Activated CD8-positive, alpha-beta T cell treated with anti-CD3 and anti-CD28 coated beads for 36 hours (primary cell): ENCODE measurements at regions not wholly inside any gene's neighbourhood (a gene's known extent, or its start where the extent isn't known, plus 50 kb on each side); places are given as distances from the start of the nearest gene placed in this dataset.

Experiments used
- ATAC-seq: fragments of 200-7000 bp; cut with Tn5 transposase; one replicate; pipeline ENCODE4 v1.10.0; 2021; ENCODE audit warnings: mild to moderate bottlenecking, moderate library complexity
- CTCF ChIA-PET: fragments of 350-600 bp; sonication (Branson Sonifier 250); formaldehyde crosslinking; loops from one replicate; lab custom pipeline; 2021; ENCODE audit warnings: antibody characterized with exemption; lab: Charles Lee
- POLR2A ChIA-PET: fragments of 350-600 bp; sonication (Branson Sonifier 250); formaldehyde crosslinking; loops from one replicate; lab custom pipeline; 2021; ENCODE audit warnings: antibody characterized with exemption; lab: Charles Lee
- DNase-seq: peaks from one replicate; pipeline ENCODE4 v3.0.0-alpha.2; 2020
- H3K27ac Mint-ChIP-seq: one replicate; pipeline ENCODE4 v1.8.0; 2021; ENCODE audit warnings: mild to moderate bottlenecking, mixed read lengths
- H3K27me3 Mint-ChIP-seq: one replicate; pipeline ENCODE4 v1.8.0; 2021; ENCODE audit warnings: mixed read lengths
- H3K36me3 Mint-ChIP-seq: one replicate; pipeline ENCODE4 v1.8.0; 2021; ENCODE audit warnings: low read depth, mixed read lengths
- H3K4me1 Mint-ChIP-seq: one replicate; pipeline ENCODE4 v1.8.0; 2021; ENCODE audit warnings: low read depth, mixed read lengths
- H3K4me3 Mint-ChIP-seq: one replicate; pipeline ENCODE4 v1.8.0; 2021; ENCODE audit warnings: mild to moderate bottlenecking, moderate library complexity, mixed read lengths
- H3K9me3 Mint-ChIP-seq: one replicate; pipeline ENCODE4 v1.8.0; 2021; ENCODE audit warnings: mixed read lengths
- CTCF ChIP-seq: fragments of 200-600 bp; IDR thresholded peaks from one replicate; pipeline ENCODE4 v1.8.0; 2022; ENCODE audit warnings: antibody characterized with exemption, mild to moderate bottlenecking
- intact Hi-C: fragments of 100-400 bp; cut with micrococcal nuclease; formaldehyde crosslinking; loops from one replicate; pipeline ENCODE4 v1.10.0; 2022

- H3K27me3 Mint-ChIP-seq, result no peaks in the 10 kb centered on the region
- CTCF ChIA-PET, result no interaction called here
Measured at GRCh38 chr4:174438711-174439110, 83.6 kb downstream of the HPGD start.

GRCh38 chr4:174437749-174438148 lies 84.5 kb downstream of the HPGD start:
- no peak overlapping the region for H3K4me3 Mint-ChIP-seq
- H3K36me3 Mint-ChIP-seq, result no peaks in the 10 kb centered on the region
- H3K27ac Mint-ChIP-seq, result no peak overlapping the region
- no peak for DNase-seq
- no peaks in the 10 kb centered on the region for H3K4me1 Mint-ChIP-seq
- ChIA-PET CTCF (no interaction called here), POLR2A (no interaction called here)
- no peak for TF ChIP-seq CTCF
- intact Hi-C loops, result no loop called here
- no peaks in the 10 kb centered on the region for H3K27me3 Mint-ChIP-seq
- ATAC-seq, result no peak
- no peaks in the 10 kb centered on the region for H3K9me3 Mint-ChIP-seq

More at GRCh38 chr4:174438711-174439110, 83.6 kb downstream of the HPGD start:
- no peak overlapping the region for H3K4me3 Mint-ChIP-seq
- ATAC-seq (no peak), DNase-seq (no peak)
- H3K27ac Mint-ChIP-seq, result no peak overlapping the region
- intact Hi-C loops, result no loop called here
- H3K4me1 Mint-ChIP-seq, result no peaks in the 10 kb centered on the region
- no peaks in the 10 kb centered on the region for H3K9me3 Mint-ChIP-seq
- no peak for TF ChIP-seq CTCF
- no peaks in the 10 kb centered on the region for H3K36me3 Mint-ChIP-seq
- POLR2A ChIA-PET, result no interaction called here

- no peaks in the 10 kb centered on the region for H3K9me3 Mint-ChIP-seq
- ATAC-seq (no peak), DNase-seq (no peak)
- no peak for TF ChIP-seq CTCF
- H3K36me3 Mint-ChIP-seq, result no peaks in the 10 kb centered on the region
- ChIA-PET POLR2A (no interaction called here), CTCF (no interaction called here)
- H3K27me3 Mint-ChIP-seq, result no peaks in the 10 kb centered on the region
- H3K27ac Mint-ChIP-seq, result no peak overlapping the region
- no peak overlapping the region for H3K4me3 Mint-ChIP-seq
- no peaks in the 10 kb centered on the region for H3K4me1 Mint-ChIP-seq
- intact Hi-C loops, result no loop called here
Measured at GRCh38 chr4:174437324-174437723, 85.0 kb downstream of the HPGD start.

- no peak for TF ChIP-seq CTCF
- ChIA-PET CTCF (no interaction called here), POLR2A (no interaction called here)
- intact Hi-C loops, result no loop called here
- Mint-ChIP-seq H3K36me3 (no peaks in the 10 kb centered on the region), H3K27ac (no peak overlapping the region), H3K9me3 (no peaks in the 10 kb centered on the region), H3K4me3 (no peak overlapping the region), H3K27me3 (no peaks in the 10 kb centered on the region), H3K4me1 (no peaks in the 10 kb centered on the region)
- DNase-seq (no peak), ATAC-seq (no peak)
Measured at GRCh38 chr4:174436377-174436776, 85.9 kb downstream of the HPGD start.

- DNase-seq (no peak), ATAC-seq (no peak)
- Mint-ChIP-seq H3K4me1 (no peaks in the 10 kb centered on the region), H3K36me3 (no peaks in the 10 kb centered on the region), H3K4me3 (no peak overlapping the region), H3K9me3 (no peaks in the 10 kb centered on the region), H3K27ac (no peak overlapping the region), H3K27me3 (no peaks in the 10 kb centered on the region)
- TF ChIP-seq CTCF, result no peak
- intact Hi-C loops, result no loop called here
- ChIA-PET CTCF (no interaction called here), POLR2A (no interaction called here)
Measured at GRCh38 chr4:174435974-174436373, 86.3 kb downstream of the HPGD start.
